Endothelial cell (in vitro differentiated cells): ENCODE measurements at regions not wholly inside any gene's neighbourhood (a gene's known extent, or its start where the extent isn't known, plus 50 kb on each side); places are given as distances from the start of the nearest gene placed in this dataset.

Experiments
- DNase-seq: peaks from one replicate; pipeline ENCODE4 v3.0.0; 2021; ENCODE audit warnings: low spot score
- H3K27ac Mint-ChIP-seq: one replicate; pipeline ENCODE4 v1.8.0; 2021; ENCODE audit warnings: mixed read lengths, inconsistent platforms; ENCODE audit not compliant: unreplicated experiment
- H3K27me3 Mint-ChIP-seq: one replicate; pipeline ENCODE4 v1.8.0; 2021; ENCODE audit warnings: mild to moderate bottlenecking, moderate library complexity, mixed read lengths, inconsistent platforms; ENCODE audit not compliant: unreplicated experiment
- H3K36me3 Mint-ChIP-seq: one replicate; pipeline ENCODE4 v1.8.0; 2021; ENCODE audit warnings: mild to moderate bottlenecking, low read depth, mixed read lengths, inconsistent platforms; ENCODE audit not compliant: unreplicated experiment
- H3K4me1 Mint-ChIP-seq: one replicate; pipeline ENCODE4 v1.8.0; 2021; ENCODE audit warnings: mild to moderate bottlenecking, mixed read lengths, inconsistent platforms; ENCODE audit not compliant: unreplicated experiment
- H3K4me3 Mint-ChIP-seq: one replicate; pipeline ENCODE4 v1.8.0; 2021; ENCODE audit warnings: mild to moderate bottlenecking, mixed read lengths, inconsistent platforms; ENCODE audit not compliant: unreplicated experiment
- H3K9me3 Mint-ChIP-seq: one replicate; pipeline ENCODE4 v1.8.0; 2021; ENCODE audit warnings: mixed read lengths, inconsistent platforms; ENCODE audit not compliant: unreplicated experiment
- CTCF ChIP-seq: fragments of 200-600 bp; sonication (generic); IDR thresholded peaks from one replicate; pipeline ENCODE4 v1.5.0; 2021; ENCODE audit warnings: antibody characterized with exemption; ENCODE audit not compliant: unreplicated experiment

- no peaks in the 10 kb centered on the region for H3K4me1 Mint-ChIP-seq
- H3K9me3 Mint-ChIP-seq, result no peaks in the 10 kb centered on the region
- TF ChIP-seq CTCF, result no peak
- no peaks in the 10 kb centered on the region for H3K36me3 Mint-ChIP-seq
- H3K4me3 Mint-ChIP-seq, result no peak overlapping the region
- no peaks in the 10 kb centered on the region for H3K27me3 Mint-ChIP-seq
- no peak for DNase-seq
- no peak overlapping the region for H3K27ac Mint-ChIP-seq
These were observed 394.1 kb upstream of the SMIM31 start for GRCh38 chr4:164359881-164360280.

- no peak for DNase-seq
- H3K27me3 Mint-ChIP-seq, result no peaks in the 10 kb centered on the region
- TF ChIP-seq CTCF, result no peak
- no peaks in the 10 kb centered on the region for H3K9me3 Mint-ChIP-seq
- H3K27ac Mint-ChIP-seq, result no peak overlapping the region
- H3K4me1 Mint-ChIP-seq, result no peaks in the 10 kb centered on the region
- H3K36me3 Mint-ChIP-seq, result no peaks in the 10 kb centered on the region
- no peak overlapping the region for H3K4me3 Mint-ChIP-seq
These were observed 385.0 kb upstream of the SMIM31 start for GRCh38 chr4:164368894-164369293.

- Mint-ChIP-seq H3K27ac (no peak overlapping the region), H3K36me3 (no peaks in the 10 kb centered on the region), H3K4me3 (no peak overlapping the region), H3K27me3 (no peaks in the 10 kb centered on the region), H3K4me1 (no peaks in the 10 kb centered on the region), H3K9me3 (no peaks in the 10 kb centered on the region)
- DNase-seq, result no peak
- no peak for TF ChIP-seq CTCF
These were observed 380.9 kb upstream of the SMIM31 start for GRCh38 chr4:164373021-164373420.

- no peak for DNase-seq
- no peaks in the 10 kb centered on the region for H3K4me1 Mint-ChIP-seq
- no peaks in the 10 kb centered on the region for H3K9me3 Mint-ChIP-seq
- H3K4me3 Mint-ChIP-seq, result no peak overlapping the region
- no peaks in the 10 kb centered on the region for H3K27me3 Mint-ChIP-seq
- H3K36me3 Mint-ChIP-seq, result no peaks in the 10 kb centered on the region
- H3K27ac Mint-ChIP-seq, result no peak overlapping the region
- no peak for TF ChIP-seq CTCF
These were observed 376.7 kb upstream of the SMIM31 start for GRCh38 chr4:164377277-164377676.

DNA sequence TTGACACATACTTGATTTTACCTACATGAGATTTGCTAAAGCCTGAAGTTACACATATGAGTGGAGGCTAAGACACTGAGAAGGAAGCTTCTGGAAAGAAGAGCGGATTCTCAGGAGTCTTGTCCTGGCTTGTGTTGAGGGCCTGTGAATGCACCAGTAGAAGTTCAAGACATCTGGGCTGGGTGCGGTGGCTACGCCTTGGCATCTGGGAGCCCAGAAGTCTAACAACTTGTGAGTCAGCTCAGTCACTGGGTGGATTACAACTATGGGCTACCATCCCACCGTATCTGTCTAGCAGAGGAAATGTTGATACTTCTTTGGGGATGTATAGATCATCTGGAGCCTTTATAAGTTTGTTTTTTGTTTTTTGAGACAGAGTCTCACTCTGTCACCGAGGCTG, 375.6 kb upstream of the SMIM31 start:
- DNase-seq, result no peak
- no peaks in the 10 kb centered on the region for H3K36me3 Mint-ChIP-seq
- no peak for TF ChIP-seq CTCF
- H3K27me3 Mint-ChIP-seq, result no peaks in the 10 kb centered on the region
- no peaks in the 10 kb centered on the region for H3K9me3 Mint-ChIP-seq
- H3K4me1 Mint-ChIP-seq, result peaks cover 5% of the 10 kb centered on the region
- H3K4me3 Mint-ChIP-seq, result no peak overlapping the region
- H3K27ac Mint-ChIP-seq, result no peak overlapping the region
